Kidney (tissue), 13 donors: ENCODE measurements at regions not wholly inside any gene's neighbourhood (a gene's known extent, or its start where the extent isn't known, plus 50 kb on each side); places are given as distances from the start of the nearest gene placed in this dataset.

Experiments used
- DNase-seq, 5 donors: peaks; one replicate each; pipeline ENCODE4 v3.0.0-alpha.2; 2013 to 2020
- FAIRE-seq: peaks from 2 replicates; lab custom pipeline; 2012; peaks lifted over from hg19 to GRCh38; lab: Jason Lieb, UNC
- H3K27ac ChIP-seq, 2 donors: one replicate each; pipeline ENCODE4 v1.7.0; 2013; ENCODE audit warnings: low read depth in 2 of 2, low read length in 2 of 2, inconsistent platforms in 1 of 2
- H3K27me3 ChIP-seq: one replicate; pipeline ENCODE4 v1.7.1; 2013; ENCODE audit warnings: low read length, inconsistent platforms; ENCODE audit not compliant: control insufficient read depth, insufficient read depth
- H3K36me3 ChIP-seq, 3 donors: one replicate each; pipeline versions ENCODE4 v1.7.0 to v1.7.1; 2013; ENCODE audit warnings: low read length in 3 of 3, control low read depth in 1 of 3, inconsistent platforms in 1 of 3; ENCODE audit not compliant: insufficient read depth in 3 of 3, control insufficient read depth in 2 of 3
- H3K4me1 ChIP-seq, 3 donors: one replicate each; pipeline versions ENCODE4 v1.7.0 to v1.7.1; 2013; ENCODE audit warnings: low read length in 3 of 3, inconsistent platforms in 1 of 3, low read depth in 1 of 3; ENCODE audit not compliant: control insufficient read depth in 2 of 3, insufficient read depth in 2 of 3
- H3K4me3 ChIP-seq, 3 donors: one replicate each; pipeline versions ENCODE4 v1.7.0 to v1.8.1; 2013; ENCODE audit warnings: low read length in 3 of 3, control low read depth in 1 of 3, inconsistent platforms in 1 of 3
- H3K9ac ChIP-seq, 3 donors: one replicate each; pipeline versions ENCODE4 v1.7.0 to v1.7.1; 2013; ENCODE audit warnings: low read length in 3 of 3, control low read depth in 1 of 3, inconsistent platforms in 1 of 3
- H3K9me3 ChIP-seq, 3 donors: one replicate each; pipeline versions ENCODE4 v1.7.0 to v1.7.1; 2013; ENCODE audit warnings: low read length in 3 of 3, control low read depth in 1 of 3, inconsistent platforms in 1 of 3; ENCODE audit not compliant: control insufficient read depth in 2 of 3, insufficient read depth in 1 of 3
- CTCF ChIP-seq: IDR thresholded peaks from 3 replicates; pipeline ENCODE4 v1.5.1; 2012; ENCODE audit warnings: mild to moderate bottlenecking, moderate library complexity, borderline replicate concordance; ENCODE audit not compliant: insufficient read depth; ENCODE audit errors: extremely low read depth
- intact Hi-C: fragments of 100-400 bp; cut with DNase I; formaldehyde crosslinking; loops from one replicate; pipeline ENCODE4 v1.11.1; 2022
- donor health status: control.
- donor health status: control.
- donor health status: control.
- donor health status: control.
- donor health status: control.
- donor health status: DM: yes; HTN: yes; CAD: no.
- donor health status: Normal renal cell carcinoma (clear cell type).

GRCh38 chr5:157918811-157919742 is 60.1 kb upstream of the CLINT1 start:
- no peaks in the 10 kb centered on the region for H3K27me3 ChIP-seq
- H3K4me1 ChIP-seq, result peaks cover 4 to 26% (median 18%) of the 10 kb centered on the region in 3 donors
- TF ChIP-seq CTCF, result no peak
- peak overlapping the region; percentile 5 to 47 for H3K27ac ChIP-seq
- peak in 2 of 5 donors; percentile 33 to 51 for DNase-seq
- intact Hi-C loops, result no loop called here
- no peaks in the 10 kb centered on the region for H3K36me3 ChIP-seq
- no peak overlapping the region for H3K4me3 ChIP-seq
- FAIRE-seq, result no peak
- no peaks in the 10 kb centered on the region for H3K9me3 ChIP-seq
- H3K9ac ChIP-seq, result peak overlapping the region in 1 of 3 donors; percentile 60

DNA sequence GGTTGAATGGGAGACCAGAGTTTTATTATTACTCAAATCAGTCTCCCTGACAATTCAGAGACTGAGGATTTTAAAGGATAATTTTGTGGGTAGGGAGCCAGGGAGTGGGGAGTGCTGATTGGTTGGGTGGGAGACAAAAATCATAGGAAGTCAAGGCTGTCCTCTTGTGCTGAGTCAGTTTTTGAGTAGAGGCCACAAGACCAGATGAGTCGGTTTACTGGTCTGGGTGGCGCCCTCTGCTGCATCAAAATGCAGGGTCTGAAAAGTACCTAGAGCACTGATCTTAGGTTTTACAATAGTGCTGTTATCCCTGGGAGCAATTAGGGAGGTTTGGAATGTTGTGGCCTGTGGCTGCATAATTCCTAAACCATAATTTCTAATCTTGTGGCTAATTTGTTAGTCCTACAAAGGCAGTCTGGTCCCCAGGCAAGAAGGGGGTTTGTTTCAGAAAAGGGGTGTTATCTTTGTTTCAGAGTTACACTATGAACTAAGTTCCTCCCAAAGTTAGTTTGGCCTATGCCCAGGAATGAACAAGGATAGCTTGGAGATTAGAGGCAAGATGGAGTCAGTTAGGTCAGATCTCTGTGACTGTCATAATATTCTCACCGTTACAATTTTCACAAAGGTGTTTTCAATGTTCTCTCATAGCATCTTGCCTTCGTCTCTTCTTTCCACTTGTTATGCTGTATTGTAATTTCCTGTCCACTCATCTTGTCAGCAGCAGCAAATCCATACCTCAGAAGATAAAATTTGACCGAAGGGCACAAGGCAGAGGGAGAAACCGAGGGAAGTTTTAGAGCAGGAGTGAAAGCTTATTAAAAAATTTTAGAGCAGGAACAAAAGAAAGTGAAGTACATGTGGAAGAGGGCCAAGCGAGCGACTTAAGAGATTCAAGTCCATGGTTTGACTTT is 59.2 kb upstream of the CLINT1 start:
- DNase-seq (peak in 2 of 5 donors; percentile 49 to 75), FAIRE-seq (no peak)
- H3K9ac ChIP-seq, result no peak overlapping the region
- H3K9me3 ChIP-seq, result no peaks in the 10 kb centered on the region
- peak; percentile 28 for TF ChIP-seq CTCF
- intact Hi-C loops, result no loop called here
- no peaks in the 10 kb centered on the region for H3K27me3 ChIP-seq
- peak overlapping the region in 1 of 2 donors; percentile 47 for H3K27ac ChIP-seq
- H3K4me1 ChIP-seq, result peaks cover 4 to 35% (median 21%) of the 10 kb centered on the region in 3 donors
- no peak overlapping the region for H3K4me3 ChIP-seq
- no peaks in the 10 kb centered on the region for H3K36me3 ChIP-seq

DNA sequence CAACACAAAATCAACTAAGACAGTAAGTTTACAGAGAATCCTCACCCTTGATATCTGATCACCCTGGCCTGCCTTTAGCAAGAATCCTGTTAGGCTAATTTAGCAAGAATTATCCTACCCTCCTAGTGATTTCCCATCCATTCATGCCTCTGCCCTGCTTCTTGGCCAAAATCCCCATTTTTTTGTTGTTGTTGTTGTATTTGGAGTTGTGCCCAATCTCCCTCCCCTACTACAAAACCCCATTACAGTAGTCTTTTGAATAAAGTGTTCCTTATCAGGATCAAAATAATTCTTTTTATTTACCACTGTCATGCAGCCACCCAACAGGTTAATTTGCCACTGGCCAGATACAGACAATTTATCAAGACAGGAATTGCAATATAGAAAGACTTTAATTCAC is 58.5 kb upstream of the CLINT1 start:
- FAIRE-seq (no peak), DNase-seq (no peak)
- Histone ChIP-seq H3K9me3 (no peaks in the 10 kb centered on the region), H3K36me3 (no peaks in the 10 kb centered on the region), H3K4me3 (no peak overlapping the region), H3K9ac (no peak overlapping the region), H3K27me3 (no peaks in the 10 kb centered on the region), H3K4me1 (peaks cover 4 to 41% (median 27%) of the 10 kb centered on the region in 3 donors), H3K27ac (no peak overlapping the region)
- TF ChIP-seq CTCF, result no peak
- intact Hi-C loops, result no loop called here
